HG03045 (cell line): ENCODE measurements at regions not wholly inside any gene's neighbourhood (a gene's known extent, or its start where the extent isn't known, plus 50 kb on each side); places are given as distances from the start of the nearest gene placed in this dataset.
"Not testable (repeated sequence)": the region's sequence is repeated elsewhere in the genome, so short reads cannot be mapped to it uniquely, and the experiment has no call there.

Experiments used
- ATAC-seq: cut with Tn5 transposase; IDR thresholded peaks from one replicate; pipeline ENCODE4 v1.9.1; 2021; ENCODE audit warnings: mild to moderate bottlenecking, moderate library complexity; ENCODE audit not compliant: unreplicated experiment

- not testable (repeated sequence) for ATAC-seq
Measured at GRCh38 chr16:29578898-29579297, 72.7 kb upstream of the NPIPB12 start.

DNA sequence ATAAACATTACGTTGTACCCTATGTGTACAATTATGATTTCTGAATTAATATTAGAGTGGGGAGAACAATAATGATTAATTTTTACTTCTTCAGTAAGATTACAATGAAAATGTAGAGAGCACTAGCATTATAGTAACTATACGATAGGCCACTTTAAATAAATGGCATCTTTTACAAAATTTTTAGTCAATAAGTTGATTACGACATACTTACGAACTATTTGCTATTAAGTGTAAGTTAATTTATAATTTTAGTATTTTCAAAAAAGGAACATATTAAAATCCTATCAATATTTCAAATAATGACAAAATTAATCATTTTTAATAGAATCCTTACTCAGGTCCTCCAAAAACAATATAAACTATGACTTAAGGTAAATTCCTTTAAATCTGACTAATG is 75.6 kb upstream of the NPIPB12 start:
- ATAC-seq = not testable (repeated sequence)

GRCh38 chr16:29591919-29592318 is 71.1 kb upstream of the SPN start:
- ATAC-seq = not testable (repeated sequence)

GRCh38 chr16:29594269-29594925 is 68.7 kb upstream of the SPN start:
- peak; percentile 44 for ATAC-seq

DNA sequence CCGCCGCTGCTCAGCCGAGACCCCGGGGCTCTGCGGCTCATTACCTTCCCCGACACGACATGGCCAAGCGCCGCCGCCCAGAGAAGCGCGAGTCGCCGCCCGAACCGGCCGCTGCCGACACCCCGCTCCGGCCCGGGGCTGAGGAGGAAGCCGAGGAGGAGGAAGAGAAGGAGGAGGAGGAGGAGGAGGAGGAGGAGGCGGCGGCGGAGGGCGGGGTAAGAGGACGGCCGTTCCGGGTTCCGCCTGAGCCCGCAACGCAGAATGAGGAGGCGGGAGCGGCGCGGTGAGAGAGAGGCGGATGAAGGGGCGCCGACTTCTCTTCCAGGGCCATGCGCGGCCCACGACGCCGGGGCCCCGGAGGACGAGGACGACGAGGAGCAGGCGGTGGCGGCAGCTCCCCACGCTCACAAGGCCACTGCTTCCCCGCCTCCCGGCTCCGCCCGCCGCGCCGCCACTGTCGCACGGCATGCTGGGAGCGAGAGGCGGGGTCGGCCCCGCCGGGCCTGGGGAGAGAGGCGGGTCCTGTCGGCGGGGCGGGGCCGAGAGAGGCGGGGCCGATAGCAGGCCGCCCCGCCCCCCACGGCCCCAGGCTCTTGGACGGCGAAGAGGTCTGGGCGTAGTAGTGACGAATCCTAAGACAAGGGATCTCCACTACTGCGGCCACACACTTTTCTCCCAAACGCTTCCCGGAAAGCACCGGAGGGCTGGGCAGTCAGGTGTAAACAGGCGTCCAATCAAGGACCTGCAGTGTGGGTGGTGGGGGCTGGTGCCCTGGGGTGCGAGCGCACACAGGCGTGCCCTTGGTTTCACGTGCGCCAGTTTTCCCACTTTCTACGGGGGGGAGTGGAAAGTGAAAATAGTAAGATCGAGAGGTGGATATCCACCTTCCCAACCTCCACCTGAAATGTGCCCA is 67.9 kb upstream of the SPN start:
- peak; percentile 80 for ATAC-seq

DNA sequence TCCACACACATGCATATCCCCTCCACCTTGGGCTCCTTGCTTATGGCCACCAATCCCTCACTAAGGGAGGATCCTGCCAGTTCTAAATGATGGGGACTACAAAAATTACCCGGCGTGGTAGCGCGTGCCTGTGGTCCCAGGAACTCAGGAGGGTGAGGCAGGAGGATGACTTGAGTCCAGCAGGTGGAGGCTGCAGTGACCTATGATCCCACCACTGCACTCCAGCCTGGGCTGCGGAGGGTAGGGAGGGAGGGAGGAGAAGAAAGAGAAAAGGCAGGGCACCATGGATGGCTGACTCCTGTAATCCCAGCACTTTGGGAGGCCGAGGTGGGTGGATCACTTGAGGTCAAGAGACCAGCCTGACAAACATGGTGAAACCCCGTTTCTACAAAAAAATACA is 66.0 kb upstream of the SPN start:
- ATAC-seq = not testable (repeated sequence)

DNA sequence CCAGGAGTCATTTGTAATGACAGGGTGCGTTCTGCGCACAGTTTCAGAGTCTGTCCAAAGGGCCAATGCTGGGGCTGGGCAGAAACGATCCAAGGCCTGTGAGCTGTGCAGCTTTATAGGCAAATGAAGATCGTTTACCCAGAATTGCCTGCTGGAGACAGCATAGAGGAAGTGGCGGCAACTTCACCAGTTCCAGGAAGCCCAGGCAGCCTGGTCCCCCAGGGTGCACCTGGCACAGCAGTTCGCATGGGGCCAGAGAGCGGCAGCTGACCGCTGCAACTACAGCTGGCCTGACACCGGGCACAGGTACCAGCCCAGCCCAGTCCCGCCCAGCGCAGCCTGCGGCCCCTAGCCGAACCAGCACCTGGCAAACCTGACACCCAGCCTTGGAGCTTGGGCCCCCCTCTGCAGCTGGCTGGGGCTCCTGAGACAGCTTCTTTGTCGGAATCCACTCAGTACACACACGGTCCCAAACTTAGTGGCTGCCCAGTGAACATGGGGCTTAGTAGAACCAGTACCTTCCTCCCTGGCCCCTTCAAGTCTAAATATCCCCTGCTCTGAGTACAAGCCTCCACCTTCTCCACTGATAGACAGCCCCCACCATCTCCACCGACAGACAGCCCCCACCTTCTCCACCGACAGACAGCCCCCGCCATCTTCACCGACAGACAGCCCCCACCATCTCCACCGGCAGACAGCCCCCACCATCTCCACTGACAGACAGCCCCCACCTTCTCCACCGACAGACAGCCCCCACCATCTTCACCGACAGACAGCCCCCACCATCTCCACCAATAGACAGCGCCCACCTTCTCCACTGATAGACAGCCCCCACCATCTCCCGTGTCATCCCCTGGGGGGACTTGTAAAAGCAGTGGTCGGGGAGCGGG is 62.7 kb upstream of the SPN start:
- peak; percentile 33 for ATAC-seq

- not testable (repeated sequence) for ATAC-seq
Measured at GRCh38 chr16:29602247-29602625, 60.8 kb upstream of the SPN start.

DNA sequence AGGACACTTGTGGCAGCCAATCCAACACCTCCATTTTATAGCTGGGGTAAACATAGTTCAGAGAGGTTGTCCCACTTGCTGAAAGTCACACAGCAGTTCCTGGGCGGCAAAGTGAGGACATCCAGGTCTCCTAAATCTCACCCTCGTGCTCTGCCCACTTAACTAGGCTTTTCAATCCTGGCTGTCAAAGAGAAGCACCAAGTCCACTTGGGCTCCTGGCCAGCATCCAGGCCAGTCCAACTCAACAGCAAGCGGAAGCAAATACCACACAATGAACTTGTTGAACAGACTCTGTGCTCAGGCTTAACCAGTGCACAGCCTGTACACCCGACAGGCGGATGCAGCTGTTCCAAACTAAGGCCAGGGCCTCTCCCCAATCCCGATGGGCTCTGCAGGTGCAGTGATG is 60.4 kb upstream of the SPN start:
- not testable (repeated sequence) for ATAC-seq

GRCh38 chr16:29604631-29605549 is 58.2 kb upstream of the SPN start:
- ATAC-seq = not testable (repeated sequence)

DNA sequence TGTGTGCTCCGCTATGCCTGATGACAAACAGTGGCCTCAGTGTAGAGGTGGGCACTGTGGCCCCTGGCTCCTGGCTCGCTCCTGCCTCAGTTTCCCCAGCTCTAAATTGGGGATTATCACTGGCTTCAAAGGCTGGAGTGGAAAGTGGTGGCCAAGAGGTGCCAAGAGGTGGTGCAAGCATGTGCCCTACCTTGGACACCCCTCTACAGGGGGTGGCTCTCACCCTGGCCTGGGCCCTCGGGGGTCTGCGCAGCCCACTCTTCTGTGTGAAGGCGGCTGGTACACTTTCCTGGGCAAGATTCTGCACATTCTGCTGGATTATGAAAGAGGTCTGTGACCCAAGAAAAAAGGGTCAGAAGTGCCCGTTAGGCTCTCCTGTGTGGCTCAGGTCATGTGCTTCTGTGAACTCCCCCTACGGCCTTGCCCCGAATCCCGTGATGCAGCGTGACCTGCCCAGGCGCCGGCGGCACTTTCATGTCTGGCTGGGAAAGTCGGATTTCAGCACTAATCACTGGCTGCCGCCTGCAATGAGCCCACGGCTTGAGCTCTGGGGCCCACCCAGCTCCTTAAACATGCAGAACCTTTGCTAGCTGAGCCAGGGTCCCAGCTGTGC is 57.3 kb upstream of the SPN start:
- not testable (repeated sequence) for ATAC-seq

GRCh38 chr16:29606669-29607427 is 56.2 kb upstream of the SPN start:
- ATAC-seq = not testable (repeated sequence)

DNA sequence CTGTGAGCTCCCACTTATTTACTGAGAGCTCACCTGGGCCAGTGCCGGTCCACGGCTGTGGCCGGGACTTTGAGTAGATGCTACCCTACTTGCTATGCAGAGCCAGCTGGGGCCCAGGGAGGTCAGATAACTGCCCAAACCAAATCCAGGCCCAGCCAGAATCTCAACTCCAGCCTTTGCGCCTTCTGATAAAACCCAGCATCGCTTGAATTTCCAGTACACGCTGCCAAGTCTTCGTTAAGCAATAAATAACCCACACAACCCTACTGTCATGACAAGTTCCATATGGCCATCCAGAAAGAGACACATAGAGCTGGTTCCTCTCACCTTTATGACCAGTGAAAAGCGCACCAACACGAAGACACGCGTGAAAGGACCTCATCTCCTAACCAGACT is 55.6 kb upstream of the SPN start:
- ATAC-seq = not testable (repeated sequence)

GRCh38 chr16:29612381-29613306 is 50.4 kb upstream of the SPN start:
- peak; percentile 28 for ATAC-seq
